BLaER1 (cell line): ENCODE measurements at regions not wholly inside any gene's neighbourhood (a gene's known extent, or its start where the extent isn't known, plus 50 kb on each side); places are given as distances from the start of the nearest gene placed in this dataset.
"Not testable (repeated sequence)": the region's sequence is repeated elsewhere in the genome, so short reads cannot be mapped to it uniquely, and the experiment has no call there.

Experiments
- H3K27ac ChIP-seq: shearing (Covaris generic); formaldehyde crosslinking; 2 replicates; pipeline ENCODE4 v1.8.1; 2022
- H3K27me3 ChIP-seq: shearing (Covaris generic); formaldehyde crosslinking; 2 replicates; pipeline ENCODE4 v1.8.1; 2022
- H3K36me3 ChIP-seq: shearing (Covaris generic); formaldehyde crosslinking; 2 replicates; pipeline ENCODE4 v1.8.1; 2022
- H3K4me1 ChIP-seq: shearing (Covaris generic); formaldehyde crosslinking; 2 replicates; pipeline ENCODE4 v1.8.1; 2022
- H3K4me2 ChIP-seq: shearing (Covaris generic); formaldehyde crosslinking; 2 replicates; pipeline ENCODE4 v1.8.1; 2022
- H3K4me3 ChIP-seq: shearing (Covaris generic); formaldehyde crosslinking; 2 replicates; pipeline ENCODE4 v1.8.1; 2022
- H3K9ac ChIP-seq: shearing (Covaris generic); formaldehyde crosslinking; 2 replicates; pipeline ENCODE4 v1.8.1; 2022
- H3K9me3 ChIP-seq: shearing (Covaris generic); formaldehyde crosslinking; 2 replicates; pipeline ENCODE4 v1.8.1; 2022
- H4K20me1 ChIP-seq: shearing (Covaris generic); formaldehyde crosslinking; 2 replicates; pipeline ENCODE4 v1.8.1; 2022
- Cebpa-rat ChIP-seq: shearing (Covaris generic); IDR thresholded peaks from 2 replicates; pipeline ENCODE4 v1.8.1; 2022

- not testable (repeated sequence) for H3K9me3 ChIP-seq, H3K27ac ChIP-seq, H3K4me1 ChIP-seq, H3K27me3 ChIP-seq, H3K36me3 ChIP-seq, H4K20me1 ChIP-seq, H3K4me2 ChIP-seq, H3K4me3 ChIP-seq, H3K9ac ChIP-seq
Observed at GRCh38 chrX:115840729-115841409, 279.9 kb downstream of the PLS3 start.

DNA sequence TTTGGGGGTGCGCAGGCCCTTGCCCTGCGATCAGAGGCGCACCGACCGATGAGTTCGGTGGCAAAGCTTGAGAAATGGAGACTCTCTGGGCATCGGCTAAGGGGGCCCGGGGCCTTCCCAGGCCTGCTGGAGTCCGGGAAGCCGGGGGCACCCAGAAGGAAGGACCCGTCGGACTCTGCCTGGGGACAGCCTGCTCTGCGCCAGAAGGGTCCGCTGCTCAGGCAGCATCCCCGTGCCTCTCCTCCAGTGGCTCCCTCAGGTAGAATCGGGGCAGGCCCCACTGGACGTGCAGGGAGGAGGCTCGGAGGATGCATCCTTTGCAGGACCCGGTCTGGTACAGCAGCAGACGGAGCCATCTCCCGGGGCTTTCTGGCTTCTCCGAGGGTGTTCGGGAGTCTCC, 290.0 kb downstream of the PLS3 start:
- H3K4me1 ChIP-seq, H4K20me1 ChIP-seq, H3K27me3 ChIP-seq, H3K36me3 ChIP-seq, H3K9me3 ChIP-seq, H3K27ac ChIP-seq, H3K4me2 ChIP-seq, H3K9ac ChIP-seq, H3K4me3 ChIP-seq: not testable (repeated sequence)

DNA sequence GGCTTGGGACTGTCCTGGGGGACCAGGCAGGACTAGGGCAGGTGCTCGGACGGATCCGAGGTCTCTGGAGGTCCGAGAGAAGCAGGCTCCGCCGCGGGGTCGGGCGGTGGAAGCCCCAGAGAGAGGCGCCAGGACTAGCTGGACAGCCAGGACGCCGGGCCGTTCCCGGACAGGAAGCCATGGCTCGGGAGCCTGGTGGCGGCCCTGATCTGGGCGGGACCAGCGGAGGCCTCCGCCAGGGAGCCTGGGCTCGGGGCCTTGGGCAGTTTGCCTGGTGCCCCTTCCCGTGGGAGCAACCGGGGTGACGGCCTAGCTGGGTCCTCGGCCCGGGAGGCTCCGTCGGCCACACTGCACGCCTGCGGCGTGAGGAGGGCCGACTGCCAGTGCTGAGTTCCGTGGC, 292.3 kb downstream of the PLS3 start:
- not testable (repeated sequence) for H3K9ac ChIP-seq, H3K36me3 ChIP-seq, H3K4me2 ChIP-seq, H3K27ac ChIP-seq, H3K9me3 ChIP-seq, H4K20me1 ChIP-seq, H3K27me3 ChIP-seq, H3K4me1 ChIP-seq, H3K4me3 ChIP-seq

DNA sequence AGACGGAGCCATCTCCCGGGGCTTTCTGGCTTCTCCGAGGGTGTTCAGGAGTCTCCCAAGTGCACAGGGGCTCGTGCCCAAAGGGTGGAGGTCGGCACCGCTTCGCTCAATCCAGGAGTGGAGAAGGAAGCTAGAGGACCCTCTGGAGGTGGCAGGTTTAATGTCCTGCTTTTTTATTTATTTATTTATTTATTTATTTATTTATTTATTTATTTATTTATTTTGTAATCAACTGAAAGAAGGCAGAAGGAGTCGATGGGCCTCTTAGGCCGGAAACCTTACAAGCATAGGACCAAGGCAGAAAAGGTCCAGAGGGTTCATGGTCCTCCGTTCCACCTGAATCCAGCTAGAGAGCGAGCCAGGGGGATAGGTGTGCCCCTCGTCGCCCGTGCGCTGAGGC, 289.4 kb upstream of the AGTR2 start:
- H3K27ac ChIP-seq, H3K4me2 ChIP-seq, H3K4me3 ChIP-seq, H3K36me3 ChIP-seq, H3K9me3 ChIP-seq, H3K27me3 ChIP-seq, H3K4me1 ChIP-seq, H4K20me1 ChIP-seq, H3K9ac ChIP-seq: not testable (repeated sequence)

GRCh38 chrX:115884121-115884520, 286.4 kb upstream of the AGTR2 start:
- not testable (repeated sequence) for H3K27ac ChIP-seq, H3K4me3 ChIP-seq, H3K36me3 ChIP-seq, H3K9ac ChIP-seq, H4K20me1 ChIP-seq, H3K4me1 ChIP-seq, H3K4me2 ChIP-seq, H3K27me3 ChIP-seq
- H3K9me3 ChIP-seq: peaks cover 13% of the 10 kb centered on the region

- not testable (repeated sequence) for H3K27ac ChIP-seq, H3K36me3 ChIP-seq, H3K4me2 ChIP-seq, H4K20me1 ChIP-seq, H3K9ac ChIP-seq, H3K27me3 ChIP-seq, H3K4me3 ChIP-seq, H3K4me1 ChIP-seq
- H3K9me3 ChIP-seq: peaks cover 22% of the 10 kb centered on the region
Observed at GRCh38 chrX:115888041-115888440, 282.5 kb upstream of the AGTR2 start.

GRCh38 chrX:115888519-115888918, 282.0 kb upstream of the AGTR2 start:
- H3K4me2 ChIP-seq, H4K20me1 ChIP-seq, H3K4me3 ChIP-seq, H3K9ac ChIP-seq, H3K36me3 ChIP-seq, H3K27ac ChIP-seq: not testable (repeated sequence)
- Histone ChIP-seq H3K4me1 (peaks cover 13% of the 10 kb centered on the region), H3K27me3 (0 out of 2 replicates have a peak, but pooled peaks cover 11% of the 10 kb centered on the region), H3K9me3 (peaks cover 22% of the 10 kb centered on the region)

DNA sequence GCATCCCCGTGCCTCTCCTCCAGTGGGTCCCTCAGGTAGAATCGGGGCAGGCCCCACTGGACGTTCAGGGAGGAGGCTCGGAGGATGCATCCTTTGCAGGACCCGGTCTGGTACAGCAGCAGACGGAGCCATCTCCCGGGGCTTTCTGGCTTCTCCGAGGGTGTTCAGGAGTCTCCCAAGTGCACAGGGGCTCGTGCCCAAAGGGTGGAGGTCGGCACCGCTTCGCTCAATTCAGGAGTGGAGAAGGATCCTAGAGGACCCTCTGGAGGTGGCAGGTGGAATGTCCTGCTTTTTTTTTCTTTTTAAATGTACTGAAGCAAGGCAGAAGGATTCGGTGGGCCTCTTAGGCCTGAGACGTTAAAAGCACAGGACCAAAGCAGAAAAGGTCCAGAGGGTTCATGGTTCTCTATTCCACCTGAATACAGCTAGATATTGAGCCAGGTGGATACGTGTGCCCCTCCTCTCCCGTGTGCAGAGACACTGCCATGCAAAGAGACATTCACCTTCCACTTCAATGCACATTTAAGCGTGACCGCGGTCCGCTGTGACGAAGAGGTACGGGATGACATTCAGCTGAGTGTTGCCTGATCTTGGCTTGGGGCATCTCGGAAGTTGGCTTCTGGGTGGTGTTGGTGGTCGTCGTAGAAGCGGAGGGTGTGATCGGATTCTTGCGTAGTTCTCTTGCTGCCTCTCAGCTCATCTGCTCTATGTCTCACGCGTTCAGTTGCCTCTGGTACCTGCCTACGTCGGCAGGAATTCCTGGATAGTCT, 281.2 kb upstream of the AGTR2 start:
- Histone ChIP-seq H3K27me3 (0 out of 2 replicates have a peak, but pooled peaks cover 16% of the 10 kb centered on the region), H3K4me3 (no peak overlapping the region), H3K27ac (no peak overlapping the region), H3K9ac (no peak overlapping the region), H3K4me1 (peaks cover 20% of the 10 kb centered on the region), H3K36me3 (no peaks in the 10 kb centered on the region), H4K20me1 (no peaks in the 10 kb centered on the region), H3K4me2 (no peak overlapping the region), H3K9me3 (peaks cover 22% of the 10 kb centered on the region)
- TF ChIP-seq Cebpa-rat: no peak

GRCh38 chrX:115892056-115892708, 278.4 kb upstream of the AGTR2 start:
- Histone ChIP-seq H3K4me3 (peak overlapping the region; percentile 58), H3K4me2 (peak overlapping the region; percentile 79), H3K9ac (peak overlapping the region; percentile 78), H4K20me1 (no peaks in the 10 kb centered on the region), H3K27ac (peak overlapping the region; percentile 92), H3K27me3 (peaks cover 33% of the 10 kb centered on the region; the same call in 1 of the 2 replicates), H3K4me1 (peaks cover 24% of the 10 kb centered on the region), H3K36me3 (no peaks in the 10 kb centered on the region), H3K9me3 (peaks cover 19% of the 10 kb centered on the region)
- TF ChIP-seq Cebpa-rat: no peak

DNA sequence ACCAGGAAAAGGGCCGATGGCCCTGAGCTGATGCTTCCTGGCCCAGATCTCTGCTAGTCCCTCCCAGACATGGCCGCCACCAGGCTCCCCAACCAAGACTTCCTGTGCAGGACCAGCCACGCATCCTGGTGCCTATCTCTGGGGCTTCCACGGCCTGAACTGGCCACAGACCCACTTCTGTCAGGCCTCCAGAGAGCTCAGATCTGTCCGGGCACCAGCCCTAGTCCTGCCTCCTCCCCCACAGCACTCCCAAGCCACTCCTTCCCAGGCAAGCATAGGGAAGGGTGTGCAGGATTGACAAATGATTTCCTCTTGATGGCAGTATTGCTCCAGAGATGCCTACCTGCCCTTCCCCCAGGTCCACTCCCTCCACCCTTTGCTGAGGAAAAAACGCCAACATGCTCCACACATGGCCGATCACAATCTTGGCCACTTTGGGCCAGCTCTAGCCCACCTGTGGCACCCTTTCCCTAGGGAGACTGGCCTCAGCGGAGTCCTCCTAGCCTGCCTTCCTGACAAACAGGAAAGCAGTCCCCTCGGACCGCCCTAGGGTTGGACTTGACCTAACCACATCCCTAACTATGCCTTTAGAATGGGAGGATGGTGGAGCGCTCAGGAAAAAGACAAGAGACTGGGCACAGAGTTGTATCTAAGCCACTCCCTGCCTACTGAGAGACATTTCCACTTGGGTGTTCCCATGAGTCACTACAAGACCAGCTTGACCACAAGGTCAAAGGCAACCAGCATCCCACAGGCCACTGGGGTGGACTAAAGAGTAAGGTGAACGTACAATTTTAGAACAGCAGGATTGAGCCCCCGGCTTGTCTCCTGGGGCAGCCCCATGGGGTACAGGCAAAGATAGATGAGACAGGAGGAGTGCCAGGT, 277.5 kb upstream of the AGTR2 start:
- Histone ChIP-seq H3K36me3 (no peaks in the 10 kb centered on the region), H4K20me1 (no peaks in the 10 kb centered on the region), H3K27me3 (peaks cover 33% of the 10 kb centered on the region; the same call in 1 of the 2 replicates), H3K9ac (peak overlapping the region; percentile 78), H3K4me3 (peak overlapping the region; percentile 58), H3K27ac (peak overlapping the region; percentile 92), H3K4me1 (peaks cover 24% of the 10 kb centered on the region), H3K4me2 (peak overlapping the region; percentile 79), H3K9me3 (peaks cover 17% of the 10 kb centered on the region)
- no peak for TF ChIP-seq Cebpa-rat
